ENCODE measurements at regions not wholly inside any gene's neighbourhood (a gene's known extent, or its start where the extent isn't known, plus 50 kb on each side); places are given as distances from the start of the nearest gene placed in this dataset.

DNA sequence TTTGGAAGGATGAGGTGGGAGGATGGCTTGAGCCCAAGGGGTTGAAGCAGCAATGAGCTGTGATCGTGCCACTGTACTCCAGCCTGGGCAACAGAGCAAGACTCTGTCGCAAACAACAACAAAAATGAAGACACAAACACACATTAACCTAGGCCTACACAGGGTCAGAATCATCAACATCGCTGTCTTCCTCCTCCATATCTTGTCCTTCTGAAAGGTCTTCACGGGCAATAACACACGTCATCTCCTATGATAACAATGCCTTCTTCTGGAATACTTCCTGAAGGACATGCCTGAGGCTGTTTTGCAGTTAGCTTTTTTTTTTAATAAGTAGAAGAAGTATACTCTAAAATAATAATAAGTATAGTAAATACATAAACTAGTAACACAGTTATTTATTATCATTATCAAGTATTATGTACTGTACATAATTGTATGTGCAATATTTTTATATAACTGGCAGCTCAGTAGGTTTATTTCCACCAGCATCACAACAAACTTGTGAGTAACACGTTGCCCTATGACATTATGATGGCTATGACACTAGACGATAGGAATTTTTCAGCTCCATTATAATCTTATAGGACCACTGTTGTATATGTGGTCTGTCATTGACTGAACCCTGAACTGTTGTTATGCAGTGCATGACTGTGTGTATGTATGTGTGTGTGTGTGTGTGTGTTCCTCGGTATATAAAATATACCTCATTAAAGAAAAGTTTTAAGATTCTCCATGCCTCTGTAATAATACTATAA, 69.2 kb upstream of the MAML3 start:
- TF ChIP-seq POLR2A (IDR thresholded peaks at IDR 0.05) = no peak
- TF ChIP-seq, protein P1, sequence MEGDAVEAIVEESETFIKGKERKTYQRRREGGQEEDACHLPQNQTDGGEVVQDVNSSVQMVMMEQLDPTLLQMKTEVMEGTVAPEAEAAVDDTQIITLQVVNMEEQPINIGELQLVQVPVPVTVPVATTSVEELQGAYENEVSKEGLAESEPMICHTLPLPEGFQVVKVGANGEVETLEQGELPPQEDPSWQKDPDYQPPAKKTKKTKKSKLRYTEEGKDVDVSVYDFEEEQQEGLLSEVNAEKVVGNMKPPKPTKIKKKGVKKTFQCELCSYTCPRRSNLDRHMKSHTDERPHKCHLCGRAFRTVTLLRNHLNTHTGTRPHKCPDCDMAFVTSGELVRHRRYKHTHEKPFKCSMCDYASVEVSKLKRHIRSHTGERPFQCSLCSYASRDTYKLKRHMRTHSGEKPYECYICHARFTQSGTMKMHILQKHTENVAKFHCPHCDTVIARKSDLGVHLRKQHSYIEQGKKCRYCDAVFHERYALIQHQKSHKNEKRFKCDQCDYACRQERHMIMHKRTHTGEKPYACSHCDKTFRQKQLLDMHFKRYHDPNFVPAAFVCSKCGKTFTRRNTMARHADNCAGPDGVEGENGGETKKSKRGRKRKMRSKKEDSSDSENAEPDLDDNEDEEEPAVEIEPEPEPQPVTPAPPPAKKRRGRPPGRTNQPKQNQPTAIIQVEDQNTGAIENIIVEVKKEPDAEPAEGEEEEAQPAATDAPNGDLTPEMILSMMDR (IDR thresholded peaks at IDR 0.05) = no peak
